ENCODE measurements at regions not wholly inside any gene's neighbourhood (a gene's known extent, or its start where the extent isn't known, plus 50 kb on each side); places are given as distances from the start of the nearest gene placed in this dataset.

- peak; percentile 16 for DNase-seq (ENCODE audit: low read depth)
These were observed 209.6 kb downstream of the FSCB start for GRCh38 chr14:44297437-44297836.

GRCh38 chr14:44291366-44291915 is 215.6 kb downstream of the FSCB start:
- DNase-seq (ENCODE audit: low read depth), result no peak

- DNase-seq (ENCODE audit: low read depth), result no peak
These were observed 219.2 kb downstream of the FSCB start for GRCh38 chr14:44287858-44288257.

DNA sequence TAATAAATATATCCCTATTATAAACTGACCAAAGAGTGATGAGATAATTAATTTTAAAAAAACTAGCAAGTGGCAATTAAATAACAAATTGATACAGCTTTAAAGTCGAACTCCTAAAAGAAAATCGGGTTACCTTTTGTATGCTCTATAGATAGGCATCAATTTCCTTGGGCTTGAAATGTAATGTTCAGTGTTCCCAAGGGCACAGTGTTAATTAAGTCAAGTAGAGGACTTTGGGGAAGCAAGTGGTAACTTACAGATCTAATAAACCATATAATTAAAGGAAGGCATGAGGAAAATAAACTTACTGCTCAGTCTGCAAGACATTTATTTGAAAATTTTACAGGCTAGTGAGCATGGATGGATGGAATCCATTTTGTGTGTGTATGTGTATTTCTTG is 220.9 kb downstream of the FSCB start:
- no peak for DNase-seq (ENCODE audit: low read depth)

GRCh38 chr14:44283836-44284235 is 223.2 kb downstream of the FSCB start:
- DNase-seq (ENCODE audit: low read depth), result no peak

DNA sequence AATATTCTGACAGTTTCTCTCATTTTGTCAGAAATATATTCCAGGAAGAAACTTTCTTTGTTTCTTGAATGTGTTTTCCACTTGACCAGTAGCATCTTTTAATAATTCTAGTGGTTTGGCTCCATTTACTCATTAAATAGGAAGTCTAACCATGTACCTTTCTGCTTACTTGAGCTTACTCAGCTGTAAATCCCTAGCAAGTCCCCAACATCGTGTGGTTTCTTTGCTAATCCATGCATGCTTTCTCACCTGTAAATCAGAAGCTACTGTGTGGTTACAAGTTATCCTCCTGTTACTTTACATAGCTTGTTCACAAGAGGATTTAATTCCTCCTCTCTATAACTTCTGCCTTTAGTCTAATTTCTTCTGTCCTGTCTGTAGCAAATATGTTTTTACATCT is 227.7 kb downstream of the FSCB start:
- no peak for DNase-seq (ENCODE audit: low read depth)

DNA sequence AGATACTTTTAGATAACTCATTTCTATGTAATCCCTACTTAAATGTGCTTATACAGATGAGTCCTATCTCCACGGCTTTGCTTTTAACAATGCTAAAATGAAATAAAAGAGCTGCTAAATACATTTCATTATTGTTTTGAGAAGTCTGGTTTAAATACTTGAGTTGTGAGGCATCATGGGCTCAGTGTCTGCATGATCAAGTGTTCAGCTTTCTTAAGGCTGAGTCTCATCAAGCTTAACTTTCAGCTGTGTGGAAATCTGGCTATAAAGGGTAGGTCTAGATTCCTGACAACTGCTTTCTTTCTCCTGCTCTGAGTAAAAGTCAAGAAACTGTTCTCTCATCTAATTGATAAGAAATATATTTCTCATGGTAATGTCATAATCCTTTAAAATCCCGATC is 235.4 kb downstream of the FSCB start:
- no peak for DNase-seq (ENCODE audit: low read depth)

DNA sequence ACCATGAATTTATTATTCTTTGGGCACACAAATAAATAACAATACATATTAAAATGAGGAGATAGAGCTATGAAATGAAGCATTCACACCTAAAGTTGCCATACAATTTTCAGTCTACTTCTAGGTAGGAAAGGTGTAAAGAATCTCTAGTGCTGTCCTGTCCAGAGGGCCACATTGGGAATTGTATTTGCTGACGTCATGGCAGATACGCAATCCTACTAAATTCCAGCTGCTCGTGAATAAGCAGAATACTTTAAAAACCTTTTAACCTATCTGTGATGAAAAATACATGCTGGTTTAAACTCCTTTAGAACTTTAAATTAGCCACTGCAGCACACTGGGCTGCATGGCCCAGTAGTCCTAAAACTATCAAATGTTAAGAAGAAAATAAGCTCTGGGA is 236.1 kb downstream of the FSCB start:
- no peak for DNase-seq (ENCODE audit: low read depth)

GRCh38 chr14:44265246-44265645 is 241.8 kb downstream of the FSCB start:
- DNase-seq (ENCODE audit: low read depth), result no peak

DNA sequence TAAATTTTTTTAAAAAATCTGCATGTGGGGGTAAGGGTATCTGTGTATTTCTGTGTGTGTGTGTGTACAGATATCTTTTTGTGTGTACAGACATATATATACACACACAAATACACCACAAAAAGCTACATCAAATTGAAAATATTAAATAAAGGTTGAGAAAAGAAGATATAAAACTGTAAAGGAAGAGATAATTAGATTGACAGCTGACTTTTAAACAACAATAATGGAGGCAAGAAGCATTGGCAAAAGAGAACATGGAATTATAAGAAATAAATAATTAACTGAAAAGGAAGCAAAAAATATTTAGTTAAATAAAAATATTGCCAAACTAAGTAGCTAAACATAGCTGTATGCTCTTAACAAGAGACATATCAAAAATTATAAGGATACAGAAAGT is 291.4 kb downstream of the FSCB start:
- DNase-seq (ENCODE audit: low read depth), result no peak

DNA sequence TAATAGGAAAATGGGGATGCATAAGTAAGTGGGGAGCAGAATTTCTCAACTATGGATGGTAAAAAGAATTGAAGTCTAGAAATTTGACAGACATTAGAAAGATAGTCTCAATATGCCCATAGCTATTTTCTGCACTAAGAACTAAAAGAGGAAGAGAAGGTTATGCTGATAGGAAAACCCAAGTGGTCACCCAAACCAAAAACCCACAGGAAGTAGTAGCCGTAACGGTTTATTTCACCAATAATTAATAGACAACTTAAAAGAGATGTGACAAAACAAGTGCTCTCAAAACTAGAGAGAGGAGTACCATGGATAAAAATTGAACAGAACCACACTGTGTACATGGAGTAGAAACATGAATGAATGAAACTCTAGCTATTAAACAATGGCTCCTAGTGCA is 295.4 kb downstream of the FSCB start:
- no peak for DNase-seq (ENCODE audit: low read depth)

DNA sequence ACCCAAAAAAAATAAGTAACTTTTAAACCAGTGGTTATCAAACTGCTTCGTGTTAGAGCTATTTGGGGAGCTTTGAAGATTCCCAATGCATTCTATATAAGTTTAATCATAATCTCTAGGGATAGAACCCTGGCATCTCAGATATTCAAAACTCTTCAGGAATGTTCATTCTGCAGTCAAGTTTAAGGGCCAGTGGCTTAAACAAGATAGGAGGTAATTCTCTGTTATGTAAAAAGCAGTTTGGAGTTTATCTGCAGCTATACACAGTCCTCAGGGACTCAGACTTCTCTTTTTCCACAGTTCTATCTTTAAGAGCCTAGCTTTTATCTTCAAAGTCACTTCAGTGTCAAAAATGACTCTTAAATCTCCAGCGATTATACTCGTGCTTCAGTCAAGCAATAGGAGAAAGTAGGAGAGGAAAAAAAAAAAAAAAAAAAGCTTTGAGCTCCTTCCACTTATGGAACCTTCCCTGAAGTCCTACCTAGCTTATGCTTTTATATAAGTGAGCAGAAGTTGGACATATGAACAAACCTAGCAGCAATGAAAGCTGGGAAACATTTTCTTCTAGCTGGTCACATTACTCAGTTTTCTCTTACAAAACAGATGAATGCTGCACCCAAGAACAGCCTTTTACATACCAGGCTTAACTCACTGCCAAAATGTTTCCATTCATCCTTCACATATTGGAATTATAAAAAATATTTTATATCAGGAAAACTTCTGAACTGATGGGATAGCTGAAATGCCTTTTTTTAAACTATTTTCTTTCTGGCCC is 302.8 kb downstream of the FSCB start:
- no peak for DNase-seq (ENCODE audit: low read depth)

GRCh38 chr14:44180975-44181374 is 326.1 kb downstream of the FSCB start:
- DNase-seq (ENCODE audit: low read depth), result no peak

- no peak for DNase-seq (ENCODE audit: low read depth)
These were observed 336.5 kb downstream of the FSCB start for GRCh38 chr14:44170556-44170955.

GRCh38 chr14:44170101-44170500 is 337.0 kb downstream of the FSCB start:
- no peak for DNase-seq (ENCODE audit: low read depth)

DNA sequence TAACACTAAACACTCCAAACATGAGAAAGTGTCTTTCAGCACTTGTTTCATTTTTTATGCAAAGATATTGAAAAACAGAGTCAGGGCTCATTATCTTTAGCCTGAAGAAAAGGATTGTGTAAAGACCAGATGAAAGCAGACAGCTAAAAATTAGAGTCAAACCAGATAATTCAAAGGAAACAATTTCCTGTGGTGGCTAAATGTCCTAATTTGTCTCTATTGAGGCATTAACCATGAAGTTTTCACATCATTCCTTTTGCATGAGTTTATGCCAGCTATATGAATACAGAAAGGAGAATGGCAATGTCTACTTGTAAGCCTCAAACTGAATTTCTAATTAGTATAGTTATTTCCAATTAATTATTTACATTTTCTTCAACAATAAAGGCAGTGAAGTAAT is 338.5 kb downstream of the FSCB start:
- DNase-seq (ENCODE audit: low read depth), result no peak

DNA sequence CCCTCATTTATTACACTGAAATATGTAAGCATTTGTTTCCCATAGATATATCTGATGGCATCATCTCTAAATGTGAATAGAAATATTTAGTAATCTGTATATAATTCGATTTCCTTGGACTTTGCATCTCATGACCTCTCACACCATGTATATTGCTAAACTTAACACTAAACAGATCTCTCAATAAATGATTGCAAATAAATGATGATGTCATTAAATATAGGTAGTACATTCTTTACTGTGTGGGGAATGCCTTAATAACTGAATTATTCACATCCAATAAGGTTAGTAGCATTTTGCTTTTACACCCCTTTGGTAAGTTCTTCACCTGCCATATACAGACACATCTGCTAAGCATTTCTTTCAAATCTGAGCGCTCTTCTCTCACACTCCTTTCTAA is 340.5 kb downstream of the FSCB start:
- DNase-seq (ENCODE audit: low read depth), result no peak

DNA sequence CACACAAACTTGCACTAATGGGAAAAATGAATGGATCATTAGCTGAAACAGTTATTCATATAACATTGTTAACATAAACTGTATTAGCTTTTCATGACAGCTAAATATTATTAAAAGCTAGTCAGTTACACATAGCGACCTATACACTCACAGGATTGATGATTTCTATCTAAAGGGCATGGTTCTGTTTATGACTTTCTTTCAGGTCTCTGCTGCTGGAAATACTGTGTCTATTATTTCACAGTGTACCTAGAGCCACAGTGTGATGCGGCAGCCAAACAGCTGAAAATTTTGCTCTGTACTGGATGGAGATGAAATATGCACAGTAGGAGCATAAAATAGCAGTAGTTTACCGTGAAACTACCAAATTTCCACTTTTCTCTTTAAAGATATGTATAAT is 341.1 kb downstream of the FSCB start:
- no peak for DNase-seq (ENCODE audit: low read depth)

GRCh38 chr14:44165286-44165685 is 341.8 kb downstream of the FSCB start:
- no peak for DNase-seq (ENCODE audit: low read depth)

DNA sequence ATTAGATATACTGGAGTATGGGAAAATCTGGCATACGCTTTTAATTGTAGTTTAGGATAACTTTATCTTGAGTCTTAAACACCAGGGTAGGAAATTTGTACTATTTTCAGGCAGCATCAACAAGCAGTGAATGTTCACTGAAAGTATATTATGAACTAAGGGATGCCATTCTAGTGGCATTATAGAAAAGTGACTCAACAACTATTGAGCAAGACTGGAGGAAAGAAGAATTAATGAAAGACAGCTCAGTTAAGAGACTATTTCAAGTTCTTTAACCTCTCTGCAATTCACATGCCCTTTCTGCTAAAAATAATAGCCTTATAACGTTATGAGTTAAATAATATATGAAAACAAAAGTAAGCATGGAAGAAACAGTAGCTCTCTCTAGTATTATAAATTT is 343.1 kb downstream of the FSCB start:
- DNase-seq (ENCODE audit: low read depth), result no peak

DNA sequence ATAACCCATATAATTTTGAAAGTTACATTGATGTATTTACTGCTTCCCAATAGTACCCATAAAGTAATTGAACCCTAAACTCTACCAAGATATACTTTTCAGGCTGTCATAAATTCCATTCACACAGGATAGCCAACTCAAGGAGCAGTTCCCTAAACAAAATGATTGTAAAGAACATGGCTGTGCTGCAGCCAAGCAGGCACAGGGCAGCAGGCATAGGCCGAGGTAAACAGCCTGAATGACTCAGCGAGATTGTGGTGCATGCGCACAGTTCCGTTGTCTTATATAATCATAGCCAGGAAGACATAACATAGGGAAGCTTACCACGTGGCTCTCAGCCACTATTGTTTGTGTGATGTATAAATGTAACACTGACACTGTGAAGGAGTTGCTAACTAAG is 344.9 kb downstream of the FSCB start:
- DNase-seq (ENCODE audit: low read depth), result no peak

- no peak for DNase-seq (ENCODE audit: low read depth)
These were observed 352.2 kb downstream of the FSCB start for GRCh38 chr14:44154874-44155273.

- DNase-seq (ENCODE audit: low read depth), result no peak
These were observed 352.6 kb downstream of the FSCB start for GRCh38 chr14:44154446-44154845.

All from forelimb muscle (tissue), 1 donor.